GM21576 (cell line): ENCODE measurements at regions not wholly inside any gene's neighbourhood (a gene's known extent, or its start where the extent isn't known, plus 50 kb on each side); places are given as distances from the start of the nearest gene placed in this dataset.
"Not testable (repeated sequence)": the region's sequence is repeated elsewhere in the genome, so short reads cannot be mapped to it uniquely, and the experiment has no call there.

Experiments
- ATAC-seq: cut with Tn5 transposase; IDR thresholded peaks from one replicate; pipeline ENCODE4 v1.9.1; 2021; ENCODE audit warnings: mild to moderate bottlenecking, moderate library complexity; ENCODE audit not compliant: unreplicated experiment

DNA sequence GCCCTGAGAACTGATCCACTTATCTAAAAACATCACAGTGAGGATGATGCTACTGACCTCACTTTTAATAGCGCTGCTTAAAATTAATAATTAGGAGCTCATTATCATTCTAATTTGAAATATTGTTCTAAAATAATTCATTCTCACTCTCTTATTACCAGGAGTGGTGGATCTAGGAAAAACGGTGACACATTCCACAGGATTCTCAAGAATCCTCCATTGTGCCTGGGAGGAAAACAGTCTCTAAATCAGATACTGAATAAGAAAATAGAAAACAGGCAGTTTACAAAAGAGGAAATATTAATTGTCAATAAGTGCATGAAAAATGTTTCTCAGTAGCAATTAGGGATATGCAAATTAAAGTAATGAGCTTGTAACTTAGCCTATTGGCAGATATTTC, 187.4 kb downstream of the TENT5A start:
- ATAC-seq: no peak

DNA sequence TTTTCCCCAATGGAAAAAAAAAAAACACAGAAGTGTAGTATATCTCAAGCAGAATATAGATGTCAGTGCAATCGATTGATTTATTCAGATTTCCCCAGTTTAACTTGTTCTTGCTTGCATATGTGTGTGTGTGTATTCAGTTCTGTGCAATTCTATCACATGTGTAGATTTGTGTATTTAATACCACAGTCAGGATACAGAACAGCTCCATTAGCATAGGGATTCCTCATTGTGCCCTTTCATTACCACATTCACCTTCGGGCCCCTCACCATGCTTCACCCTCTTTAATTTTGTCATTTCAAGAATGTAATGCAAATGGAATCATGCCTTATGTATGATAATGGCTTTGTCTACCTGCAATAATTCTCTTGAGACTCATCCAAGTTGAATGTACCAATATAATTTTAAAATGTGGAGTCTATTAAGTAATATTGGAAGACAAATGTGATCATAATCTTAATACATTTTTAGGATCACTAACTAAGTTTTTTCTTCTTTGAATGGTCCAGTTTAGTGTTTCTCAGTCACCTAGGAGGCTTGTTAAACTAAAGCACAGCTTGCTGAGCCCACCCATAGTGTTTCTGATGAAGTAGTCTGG, 187.9 kb downstream of the TENT5A start:
- no peak for ATAC-seq

DNA sequence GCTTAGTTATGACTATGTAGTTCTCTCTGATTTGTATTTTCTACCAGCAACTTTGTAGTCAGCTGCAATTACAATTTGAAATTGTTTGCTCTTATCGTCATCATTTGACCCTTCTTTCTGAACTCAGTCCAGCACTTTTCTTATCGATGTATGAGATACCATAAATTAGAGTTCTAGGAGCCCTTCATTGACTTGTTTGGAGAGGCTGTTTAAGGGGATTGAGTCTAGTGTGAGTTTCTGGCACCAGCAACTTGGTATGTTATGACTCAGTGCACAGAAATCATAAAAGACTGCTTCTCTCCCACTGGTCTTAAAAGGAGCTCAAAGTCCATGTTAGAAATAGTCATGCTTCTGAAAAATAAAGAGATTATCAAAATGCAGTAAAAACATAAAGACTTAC, 190.3 kb downstream of the TENT5A start:
- no peak for ATAC-seq

DNA sequence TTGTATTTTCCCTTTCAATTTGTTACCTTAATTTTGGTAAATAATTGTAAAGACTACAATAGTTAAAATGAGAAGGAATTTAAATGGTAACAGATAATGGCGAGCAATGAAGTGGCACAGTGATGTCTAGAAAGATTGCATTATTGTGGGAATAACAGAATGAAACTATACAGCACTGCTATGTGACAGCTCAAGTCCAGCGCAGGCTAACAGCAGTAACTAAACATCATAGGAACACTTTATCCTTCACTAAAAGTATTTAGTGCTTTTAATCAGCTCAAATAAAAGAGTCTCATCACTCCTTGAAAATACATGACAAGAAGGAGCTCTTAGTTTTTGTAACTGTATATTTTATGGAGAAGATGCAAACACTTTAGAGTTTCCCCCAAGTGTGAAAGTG, 190.8 kb downstream of the TENT5A start:
- ATAC-seq: no peak

DNA sequence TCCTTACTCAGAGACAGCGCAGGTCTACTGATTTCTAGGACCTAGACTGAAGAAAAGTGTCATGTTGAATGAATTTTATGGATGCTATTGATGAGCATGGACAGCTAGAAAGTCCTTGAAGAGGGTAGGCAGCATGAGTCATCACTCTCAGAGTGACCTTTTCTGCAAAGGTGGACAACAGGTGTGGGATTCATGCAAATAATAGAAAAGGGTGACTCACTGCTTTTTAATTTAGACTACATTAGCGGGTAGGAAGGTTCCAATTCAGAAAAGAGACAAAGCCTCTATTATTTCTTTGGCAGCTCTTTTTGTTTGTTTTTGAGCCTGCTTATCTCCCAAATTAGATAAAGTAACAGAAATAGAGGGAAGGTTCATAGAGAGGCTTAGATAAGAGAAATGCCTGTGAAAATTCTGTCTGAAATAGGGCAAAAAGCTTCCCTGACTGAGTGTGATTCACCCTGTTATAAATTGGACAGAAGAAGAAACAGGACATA, 191.4 kb downstream of the TENT5A start:
- no peak for ATAC-seq

DNA sequence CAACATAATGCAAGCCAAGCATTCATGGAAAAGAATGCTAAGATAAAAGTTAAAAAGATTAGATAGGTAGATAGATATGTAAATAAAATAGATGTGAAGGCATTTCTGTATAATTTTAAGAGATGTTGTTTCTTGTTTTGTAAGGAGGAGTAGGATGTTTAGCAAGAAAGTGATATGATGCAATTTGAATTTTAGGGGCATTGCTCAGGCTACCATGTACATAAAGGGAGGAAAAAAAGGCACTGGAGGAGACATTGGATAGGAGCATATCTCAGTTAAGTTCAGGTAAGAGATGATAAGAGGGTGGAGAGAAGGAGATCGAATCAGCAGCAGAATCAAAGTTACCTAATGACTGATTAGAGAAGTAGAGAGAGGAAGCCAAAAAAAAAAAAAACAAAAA, 194.7 kb downstream of the TENT5A start:
- no peak for ATAC-seq

DNA sequence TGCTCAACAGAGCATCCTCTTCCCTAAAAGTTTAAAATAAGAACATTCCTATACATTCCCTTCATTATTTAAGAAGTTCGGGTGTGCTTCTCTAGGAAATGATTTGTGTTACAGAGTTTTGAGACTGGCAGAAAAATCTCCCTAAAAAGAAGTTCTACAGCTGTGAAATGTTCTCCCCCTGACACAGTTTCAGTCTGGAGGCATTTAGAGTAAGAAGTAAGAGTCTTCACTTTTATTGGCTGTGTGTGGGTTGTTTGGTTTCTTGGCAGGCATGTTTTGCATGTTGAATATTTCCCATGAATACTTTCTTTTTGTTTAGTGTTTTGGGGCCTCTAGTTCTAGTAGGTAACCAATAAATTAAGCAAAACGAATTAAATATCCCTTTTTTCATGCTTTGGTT, 195.9 kb downstream of the TENT5A start:
- ATAC-seq: no peak

DNA sequence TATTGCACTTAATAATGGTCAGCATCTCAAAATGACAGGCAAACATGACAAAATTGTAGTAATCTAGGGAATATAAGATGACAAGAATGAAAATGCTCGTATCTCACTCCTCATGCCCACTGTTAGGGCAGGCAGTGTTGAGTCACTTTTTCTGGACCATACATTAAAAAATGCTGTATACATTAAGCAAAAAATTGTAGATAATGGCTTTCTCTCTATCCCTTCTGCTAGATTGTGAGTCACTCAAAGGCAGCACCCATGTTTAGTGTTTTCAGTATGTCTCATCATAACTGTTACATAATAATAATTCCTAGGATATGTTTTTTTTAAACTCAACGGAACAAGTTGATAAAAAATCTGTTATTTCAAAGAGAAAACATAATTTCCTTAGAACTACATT, 199.3 kb downstream of the TENT5A start:
- no peak for ATAC-seq

DNA sequence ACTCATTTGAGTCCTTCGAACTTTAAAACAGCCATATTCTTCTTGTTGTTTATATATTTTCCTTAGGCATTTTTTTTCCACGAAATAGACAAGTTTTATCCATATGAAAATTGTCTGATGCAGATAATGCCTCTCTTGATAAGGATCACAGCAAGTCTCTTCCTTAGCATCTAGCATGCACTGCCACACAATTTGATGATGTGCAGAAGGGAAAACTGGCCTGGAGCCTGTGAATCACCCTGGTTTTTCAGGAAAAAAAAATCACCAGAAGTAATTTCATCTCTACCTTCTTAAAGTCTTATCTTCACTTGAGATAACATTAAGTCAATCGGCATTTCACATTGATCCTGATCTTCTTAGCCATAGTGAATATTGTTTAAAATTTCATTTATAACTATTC, 199.8 kb downstream of the TENT5A start:
- ATAC-seq: no peak

DNA sequence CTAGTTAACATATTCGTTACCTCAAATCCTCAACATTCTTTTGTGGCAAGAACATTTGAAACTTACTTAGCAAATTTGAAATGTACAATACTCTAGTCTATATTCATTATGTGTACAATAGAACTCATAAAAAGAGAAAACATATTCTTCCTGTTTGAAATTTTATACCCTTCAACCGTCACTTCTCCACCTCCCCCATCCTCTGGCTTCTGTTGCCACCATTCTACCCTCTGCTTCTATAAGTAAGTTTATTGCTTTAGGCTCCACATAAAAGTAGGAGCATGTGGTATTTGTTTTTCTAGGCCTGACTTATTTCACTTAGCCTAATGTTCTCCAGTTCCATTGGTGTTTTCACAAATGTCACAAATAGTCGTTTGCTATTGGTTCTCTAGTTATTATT, 205.3 kb downstream of the TENT5A start:
- ATAC-seq: no peak

DNA sequence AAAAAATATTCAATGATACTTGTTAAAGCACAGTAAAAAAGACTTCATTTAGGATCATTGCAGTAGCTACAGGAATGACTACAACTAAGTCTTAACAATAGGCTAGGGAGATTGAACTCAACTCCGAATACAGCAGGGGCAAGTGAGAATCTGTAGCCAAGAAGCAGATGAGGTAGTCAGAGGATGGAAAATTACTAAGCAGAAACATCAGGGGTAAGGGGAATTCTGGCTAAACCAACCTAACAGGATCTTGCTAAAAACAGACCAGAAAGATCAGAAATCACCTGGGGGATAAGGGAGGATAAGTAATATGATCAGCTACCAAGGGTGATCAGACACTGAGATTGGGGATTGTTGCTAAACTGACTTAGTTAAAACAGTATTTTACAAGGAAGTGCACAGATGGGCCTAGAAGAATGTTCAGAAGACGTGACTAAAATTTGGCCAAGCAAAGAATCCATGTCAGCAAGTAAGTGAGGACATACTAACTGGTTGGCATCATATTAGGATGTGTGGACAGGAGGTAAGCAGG, 217.5 kb downstream of the TENT5A start:
- no peak for ATAC-seq

DNA sequence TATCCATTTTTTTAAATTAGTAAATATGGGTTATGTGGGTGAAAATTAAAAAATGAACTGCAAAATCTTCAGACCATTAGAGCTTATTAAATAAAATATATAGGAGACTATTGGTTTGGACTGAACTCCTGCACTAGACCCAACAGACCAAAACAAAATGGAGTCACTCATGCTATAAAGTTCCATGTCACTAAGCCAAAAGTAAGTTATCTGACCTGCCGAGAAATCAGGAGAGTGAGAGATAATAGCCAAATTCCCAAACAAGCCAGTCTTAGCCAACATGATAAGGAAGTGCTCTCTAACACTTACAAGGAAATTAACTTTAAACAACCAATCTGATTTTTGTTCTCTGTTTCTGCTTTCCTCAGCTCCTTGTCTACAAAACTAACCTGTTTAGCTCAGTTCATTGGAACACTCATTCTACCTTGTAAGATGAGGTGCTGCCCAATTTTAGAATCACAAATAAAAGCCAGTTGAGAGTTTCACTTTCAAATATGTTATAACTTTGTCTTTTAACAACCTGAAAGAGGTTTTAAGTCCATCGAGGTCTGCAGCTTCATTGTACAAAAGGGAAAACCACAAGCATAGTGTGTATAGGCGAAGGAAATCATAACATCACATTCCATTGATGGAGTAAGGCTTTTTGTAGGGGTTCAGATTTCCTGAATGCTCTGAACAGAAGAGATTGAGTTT, 220.5 kb downstream of the TENT5A start:
- no peak for ATAC-seq

DNA sequence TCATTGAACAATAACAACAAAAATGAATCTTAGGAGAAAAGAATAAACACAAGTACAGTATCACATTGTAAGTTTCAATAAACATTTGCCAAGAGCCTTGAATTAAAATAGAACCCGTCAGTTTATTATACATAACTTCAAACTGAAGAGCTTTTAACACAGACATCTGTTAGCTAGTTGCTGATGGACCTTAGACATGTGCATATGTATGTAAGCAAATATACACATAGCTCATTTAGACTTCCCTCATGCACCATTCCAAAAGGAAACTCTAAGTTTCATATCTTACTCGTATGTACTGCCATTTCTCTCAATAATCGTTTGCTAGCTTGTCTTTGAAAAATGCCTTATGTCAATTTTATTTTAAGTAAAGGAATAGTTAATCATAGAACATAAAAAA, 235.0 kb downstream of the TENT5A start:
- ATAC-seq: no peak

DNA sequence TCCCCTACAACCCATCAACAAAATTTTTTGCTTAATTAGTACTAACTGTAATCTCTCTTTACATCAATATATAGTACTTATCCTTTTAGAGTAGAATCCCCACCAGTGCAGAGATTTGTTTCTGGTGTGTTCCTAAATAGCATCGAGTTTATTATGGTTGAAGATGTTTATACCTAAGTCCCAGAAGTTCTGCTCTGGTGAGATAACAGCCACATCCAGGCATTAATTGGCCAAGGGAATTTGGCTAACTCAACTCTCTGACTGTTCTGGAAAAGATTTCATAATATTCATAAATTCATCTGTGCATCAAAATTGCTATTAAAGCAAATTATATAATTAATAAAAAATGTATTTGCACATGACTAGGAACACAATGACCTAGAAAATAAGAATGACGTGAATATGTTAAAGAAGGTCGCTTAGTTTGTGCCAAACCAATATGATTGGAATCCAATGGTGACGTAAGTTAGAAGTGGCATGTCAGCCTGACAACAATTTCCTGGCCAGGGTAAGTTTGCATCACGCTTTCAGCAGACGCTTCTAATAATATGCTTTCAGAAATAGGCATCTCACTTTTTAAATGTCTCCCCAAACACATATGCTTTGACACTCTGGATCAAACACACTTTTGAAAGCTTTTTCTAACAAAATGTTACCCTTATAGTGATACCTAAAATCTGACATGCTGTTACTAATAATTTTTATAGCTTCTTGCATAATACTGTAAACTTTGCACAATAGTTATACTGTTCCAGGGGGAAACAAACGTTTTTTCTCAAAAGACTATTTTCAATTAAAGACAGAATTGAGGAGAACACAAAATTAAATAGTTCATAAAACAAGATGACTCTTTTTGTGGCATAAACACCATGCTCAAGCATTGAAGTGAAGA, 236.7 kb downstream of the TENT5A start:
- no peak for ATAC-seq

DNA sequence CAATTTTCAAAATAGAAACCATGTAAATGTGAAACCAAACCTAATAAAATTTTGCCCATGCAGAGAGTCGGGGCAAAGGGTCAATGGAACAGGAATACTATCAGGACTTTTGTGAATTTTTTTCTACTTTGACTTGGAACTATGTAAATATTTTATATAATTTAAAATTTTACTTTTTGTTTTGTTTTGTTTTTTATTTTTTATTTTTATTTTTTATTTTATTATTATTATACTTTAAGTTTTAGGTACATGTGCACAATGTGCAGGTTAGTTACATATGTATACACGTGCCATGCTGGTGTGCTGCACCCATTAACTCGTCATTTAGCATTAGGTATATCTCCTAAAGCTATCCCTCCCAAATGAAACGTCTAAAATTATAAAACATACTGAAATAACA, 238.3 kb downstream of the TENT5A start:
- not testable (repeated sequence) for ATAC-seq

DNA sequence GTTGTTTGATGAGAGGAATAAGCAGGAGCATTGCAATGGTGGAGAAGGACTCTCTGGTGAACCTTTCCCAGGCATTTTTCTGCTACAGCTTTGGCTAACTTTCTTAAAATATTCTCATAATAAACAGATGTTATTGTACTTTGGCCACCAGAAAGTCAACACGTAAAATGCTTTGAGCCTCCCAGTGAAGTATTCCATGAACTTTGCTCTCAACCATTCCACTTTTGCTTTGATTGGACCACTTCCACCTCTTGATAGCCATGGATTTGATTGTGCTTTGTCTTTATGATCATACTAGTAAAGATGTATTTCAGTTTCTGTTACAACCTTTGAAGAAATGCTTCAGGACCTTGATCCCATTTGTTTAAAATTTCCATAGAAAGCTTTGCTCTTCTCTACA, 241.1 kb downstream of the TENT5A start:
- no peak for ATAC-seq

DNA sequence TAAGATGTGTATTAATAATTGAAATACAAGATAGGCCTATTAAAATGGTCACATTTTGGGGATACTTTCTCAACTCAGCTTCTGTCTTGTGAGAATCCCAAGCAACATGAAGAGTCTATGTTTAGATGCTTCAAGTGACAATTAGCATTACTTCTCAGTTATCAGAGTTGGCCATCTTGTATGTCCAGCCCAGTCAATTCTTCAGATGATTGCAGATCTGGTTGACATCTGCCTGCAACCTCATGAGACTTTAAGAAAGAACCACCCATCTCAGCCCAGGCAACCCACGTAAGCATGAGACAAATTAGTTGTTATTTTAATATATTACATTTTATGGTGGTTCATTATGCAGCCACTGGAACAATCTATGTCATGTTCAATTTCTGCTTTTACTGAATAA, 256.5 kb downstream of the TENT5A start:
- no peak for ATAC-seq

DNA sequence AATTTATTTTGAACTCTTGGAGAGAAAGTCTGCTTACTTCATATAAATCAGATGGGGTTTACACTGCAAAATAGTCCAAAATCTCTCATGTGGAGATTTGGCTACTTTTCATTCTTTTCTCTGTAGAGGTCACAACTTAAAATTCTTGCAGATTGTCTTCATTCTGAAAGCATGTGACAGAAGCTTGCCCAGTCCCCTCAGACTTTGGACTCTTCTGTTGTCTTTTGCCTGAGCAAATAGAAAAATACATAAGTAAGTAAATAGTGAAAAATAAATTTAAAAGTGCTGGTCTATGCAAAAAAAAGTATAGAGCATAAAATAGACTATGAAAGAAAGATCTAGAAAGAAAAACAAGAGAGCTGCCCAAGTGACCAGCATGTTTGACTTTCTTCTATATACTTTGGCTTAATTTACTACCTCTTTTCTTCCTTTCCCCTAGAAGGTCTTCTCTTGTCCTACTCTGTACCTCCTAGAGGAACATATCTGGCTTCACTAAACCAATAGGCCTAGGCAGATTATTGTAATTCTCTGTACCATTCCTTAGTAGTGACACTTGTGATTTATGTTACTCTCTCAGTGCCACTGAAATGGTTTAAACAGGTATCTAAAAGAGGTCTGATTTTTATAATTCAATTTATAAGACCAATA, 260.9 kb downstream of the TENT5A start:
- ATAC-seq: no peak

DNA sequence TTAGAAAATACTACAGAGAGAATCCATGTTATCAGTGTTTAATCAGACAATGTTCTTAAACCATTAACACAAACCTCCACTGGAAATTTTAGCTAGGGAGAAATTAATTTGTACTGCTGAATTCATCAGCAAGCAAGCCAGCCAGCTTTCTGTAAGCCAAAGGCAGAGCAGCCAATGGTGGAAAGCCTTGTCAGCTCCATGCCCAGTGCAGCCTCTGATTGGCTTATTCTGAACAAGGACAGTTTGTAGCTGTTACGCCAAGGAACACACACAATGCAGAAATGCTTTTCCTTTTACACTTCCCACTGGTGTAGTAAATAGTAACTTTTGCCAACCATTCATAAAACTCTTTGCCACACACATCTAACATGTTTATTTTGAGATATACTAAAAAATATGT, 265.0 kb downstream of the TENT5A start:
- ATAC-seq: no peak

DNA sequence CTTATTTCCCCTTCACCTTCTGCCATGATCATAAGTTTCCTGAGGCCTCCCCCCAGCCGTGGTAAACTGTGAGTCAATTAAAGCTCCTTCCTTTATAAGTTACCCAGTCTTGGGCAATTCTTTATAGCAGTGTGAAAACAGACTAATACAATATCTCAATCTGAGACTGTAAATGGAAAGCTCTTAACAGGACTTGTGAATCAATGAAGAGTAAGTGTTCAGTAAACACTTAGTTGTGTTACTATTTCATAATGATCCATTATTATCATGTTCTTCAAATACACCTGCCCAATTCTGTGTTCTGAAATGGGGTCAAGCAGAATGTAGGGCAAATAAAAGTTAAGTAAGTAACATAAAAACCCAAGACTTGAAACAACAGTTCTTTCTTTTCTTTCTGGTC, 266.2 kb downstream of the TENT5A start:
- ATAC-seq: no peak

DNA sequence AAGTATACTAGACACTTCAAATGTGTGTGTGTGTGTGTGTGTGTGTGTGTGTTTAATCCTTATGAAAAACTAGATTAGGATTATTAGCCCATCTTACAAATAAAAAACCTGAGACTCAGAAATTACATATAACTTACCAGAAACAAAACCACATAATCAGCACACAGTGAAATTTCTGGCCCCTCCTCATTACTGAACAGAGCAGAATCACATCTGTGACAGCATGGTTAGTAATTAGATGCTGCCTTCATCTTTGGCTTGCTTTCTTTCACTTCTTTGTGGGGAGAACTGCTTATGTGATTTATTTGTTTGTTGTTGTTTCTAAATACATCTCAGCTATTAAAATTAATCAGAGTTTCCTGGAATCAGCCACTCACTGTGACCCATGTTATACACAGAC, 267.1 kb downstream of the TENT5A start:
- ATAC-seq: no peak
